OCI-LY1 (cell line): ENCODE measurements at regions not wholly inside any gene's neighbourhood (a gene's known extent, or its start where the extent isn't known, plus 50 kb on each side); places are given as distances from the start of the nearest gene placed in this dataset.

Experiments used
- H2AFZ ChIP-seq: fragments of 200-600 bp; sonication (generic), shearing (Covaris generic); 2 replicates; pipeline ENCODE4 v1.6.0; 2014; ENCODE audit warnings: antibody characterized with exemption, mild to moderate bottlenecking, low read length
- H3F3A ChIP-seq: fragments of 200-600 bp; sonication (generic), shearing (Covaris generic); 2 replicates; pipeline ENCODE4 v1.6.0; 2014; ENCODE audit warnings: mild to moderate bottlenecking, antibody characterized with exemption, low read length, moderate library complexity; ENCODE audit not compliant: insufficient read depth
- H3K27ac ChIP-seq: fragments of 200-600 bp; sonication (generic); 2 replicates; pipeline ENCODE4 v1.5.1; 2014; ENCODE audit warnings: low read length, mixed run types, mild to moderate bottlenecking, low read depth; ENCODE audit not compliant: poor library complexity, severe bottlenecking
- H3K27me3 ChIP-seq: fragments of 200-600 bp; sonication (generic); 2 replicates; pipeline ENCODE4 v1.6.0; 2014; ENCODE audit warnings: antibody characterized with exemption, mild to moderate bottlenecking, low read length, moderate library complexity; ENCODE audit not compliant: insufficient read depth
- H3K36me3 ChIP-seq: fragments of 200-600 bp; sonication (generic); 2 replicates; pipeline ENCODE4 v1.6.1; 2014; ENCODE audit warnings: mild to moderate bottlenecking, antibody characterized with exemption, low read length, moderate library complexity, mixed read lengths; ENCODE audit not compliant: insufficient read depth
- H3K4me1 ChIP-seq: fragments of 200-600 bp; sonication (generic); 2 replicates; pipeline ENCODE4 v1.5.1; 2014; ENCODE audit warnings: mild to moderate bottlenecking, low read length, moderate library complexity; ENCODE audit not compliant: insufficient read depth, severe bottlenecking
- H3K4me2 ChIP-seq: fragments of 200-600 bp; sonication (generic), shearing (Covaris generic); 2 replicates; pipeline ENCODE4 v1.6.1; 2014; ENCODE audit warnings: low read length
- H3K4me3 ChIP-seq: fragments of 200-600 bp; sonication (generic); 2 replicates; pipeline ENCODE4 v1.5.1; 2014; ENCODE audit warnings: low read length, low read depth, mild to moderate bottlenecking, mixed read lengths; ENCODE audit not compliant: poor library complexity, severe bottlenecking
- H3K79me2 ChIP-seq: fragments of 200-600 bp; shearing (Covaris generic); 2 replicates; pipeline ENCODE4 v1.6.1; 2016; ENCODE audit warnings: mixed run types, low read length, mixed read lengths; ENCODE audit not compliant: insufficient read depth
- H3K9ac ChIP-seq: fragments of 200-600 bp; sonication (generic), shearing (Covaris generic); 2 replicates; pipeline ENCODE4 v1.6.1; 2014; ENCODE audit warnings: mild to moderate bottlenecking, low read length, mixed read lengths
- H3K9me2 ChIP-seq: fragments of 200-600 bp; sonication (generic), shearing (Covaris generic); 2 replicates; pipeline ENCODE4 v1.6.1; 2014; ENCODE audit warnings: low read depth, mild to moderate bottlenecking, low read length, mixed read lengths
- H3K9me3 ChIP-seq: fragments of 200-600 bp; shearing (Covaris generic); 2 replicates; pipeline ENCODE4 v1.6.1; 2014; ENCODE audit warnings: low read length, mixed read lengths
- H4K20me1 ChIP-seq: fragments of 200-600 bp; sonication (generic), shearing (Covaris generic); 2 replicates; pipeline ENCODE4 v1.6.0; 2016; ENCODE audit warnings: mild to moderate bottlenecking, low read length; ENCODE audit not compliant: insufficient read depth
- CTCF ChIP-seq: fragments of 200-600 bp; sonication (generic), shearing (Covaris generic); IDR thresholded peaks from 2 replicates; pipeline ENCODE4 v1.5.1; 2017; ENCODE audit warnings: mild to moderate bottlenecking, antibody characterized with exemption, low read length, moderate library complexity, mixed read lengths
- EZH2 ChIP-seq: fragments of 200-600 bp; sonication (generic), shearing (Covaris generic); IDR thresholded peaks from 2 replicates; pipeline ENCODE4 v1.8.0; 2017; ENCODE audit warnings: borderline replicate concordance, mixed run types, mild to moderate bottlenecking, antibody characterized with exemption, low read length, moderate library complexity, mixed read lengths

- H3K9me2 ChIP-seq = no peaks in the 10 kb centered on the region
- H3K27me3 ChIP-seq = no peaks in the 10 kb centered on the region
- no peaks in the 10 kb centered on the region for H4K20me1 ChIP-seq
- no peaks in the 10 kb centered on the region for H3K4me1 ChIP-seq
- H3K27ac ChIP-seq = no peak overlapping the region
- H3K9me3 ChIP-seq = no peaks in the 10 kb centered on the region
- no peaks in the 10 kb centered on the region; the same call in 1 of the 2 replicates for H3K36me3 ChIP-seq
- H3K79me2 ChIP-seq = no peaks in the 10 kb centered on the region
- no peaks in the 10 kb centered on the region for H3F3A ChIP-seq
- TF ChIP-seq EZH2 (no peak), CTCF (no peak)
- H3K4me3 ChIP-seq = no peak overlapping the region
- H2AFZ ChIP-seq = no peak overlapping the region
- H3K4me2 ChIP-seq = no peak overlapping the region
- H3K9ac ChIP-seq = no peak overlapping the region
Measured at GRCh38 chr5:73330613-73331012, 118.0 kb downstream of the FOXD1 start.

- H3K27ac ChIP-seq = no peak overlapping the region
- no peak overlapping the region for H2AFZ ChIP-seq
- H3K9me2 ChIP-seq = no peaks in the 10 kb centered on the region
- no peaks in the 10 kb centered on the region; the same call in 1 of the 2 replicates for H3K36me3 ChIP-seq
- no peaks in the 10 kb centered on the region for H3K27me3 ChIP-seq
- TF ChIP-seq CTCF = no peak
- no peak for TF ChIP-seq EZH2
- no peaks in the 10 kb centered on the region for H3F3A ChIP-seq
- H3K4me2 ChIP-seq = no peak overlapping the region
- no peaks in the 10 kb centered on the region for H3K9me3 ChIP-seq
- no peak overlapping the region for H3K4me3 ChIP-seq
- H3K9ac ChIP-seq = no peak overlapping the region
- no peaks in the 10 kb centered on the region for H3K4me1 ChIP-seq
- no peaks in the 10 kb centered on the region for H3K79me2 ChIP-seq
- H4K20me1 ChIP-seq = no peaks in the 10 kb centered on the region
Measured at GRCh38 chr5:73328640-73329039, 119.9 kb downstream of the FOXD1 start.

GRCh38 chr5:73327908-73328455 is 120.6 kb downstream of the FOXD1 start:
- no peaks in the 10 kb centered on the region for H3K4me1 ChIP-seq
- H3K4me2 ChIP-seq = no peak overlapping the region
- H3K27ac ChIP-seq = no peak overlapping the region
- no peaks in the 10 kb centered on the region for H3K9me3 ChIP-seq
- H3K9ac ChIP-seq = no peak overlapping the region
- H3K36me3 ChIP-seq = no peaks in the 10 kb centered on the region; the same call in 1 of the 2 replicates
- TF ChIP-seq EZH2 (no peak), CTCF (no peak)
- H2AFZ ChIP-seq = no peak overlapping the region
- H3F3A ChIP-seq = no peaks in the 10 kb centered on the region
- H3K9me2 ChIP-seq = no peaks in the 10 kb centered on the region
- no peaks in the 10 kb centered on the region for H3K79me2 ChIP-seq
- H4K20me1 ChIP-seq = no peaks in the 10 kb centered on the region
- no peaks in the 10 kb centered on the region for H3K27me3 ChIP-seq
- H3K4me3 ChIP-seq = no peak overlapping the region
